IPS-20b (cell line): ENCODE measurements at regions not wholly inside any gene's neighbourhood (a gene's known extent, or its start where the extent isn't known, plus 50 kb on each side); places are given as distances from the start of the nearest gene placed in this dataset.
"Not testable (repeated sequence)": the region's sequence is repeated elsewhere in the genome, so short reads cannot be mapped to it uniquely, and the experiment has no call there.

Experiments
- H3K27ac ChIP-seq: one replicate; pipeline ENCODE4 v1.5.1; 2013; ENCODE audit warnings: low read length
- H3K27me3 ChIP-seq: 2 replicates; pipeline ENCODE4 v1.6.1; 2013; ENCODE audit warnings: mild to moderate bottlenecking, low read length, inconsistent platforms; ENCODE audit not compliant: insufficient read depth
- H3K36me3 ChIP-seq: 2 replicates; pipeline ENCODE4 v1.6.1; 2013; ENCODE audit warnings: low read depth, mild to moderate bottlenecking, inconsistent platforms, low read length, moderate library complexity; ENCODE audit not compliant: insufficient read depth
- H3K4me1 ChIP-seq: 2 replicates; pipeline ENCODE4 v1.6.1; 2013; ENCODE audit warnings: mild to moderate bottlenecking, control low read depth, inconsistent platforms, low read length, moderate library complexity; ENCODE audit not compliant: insufficient read depth
- H3K4me3 ChIP-seq: 2 replicates; pipeline ENCODE4 v1.5.1; 2013; ENCODE audit warnings: mild to moderate bottlenecking, low read length, inconsistent platforms
- H3K9ac ChIP-seq: 2 replicates; pipeline ENCODE4 v1.6.1; 2013; ENCODE audit warnings: low read depth, mild to moderate bottlenecking, inconsistent platforms, low read length, moderate library complexity
- H3K9me3 ChIP-seq: 2 replicates; pipeline ENCODE4 v1.6.1; 2013; ENCODE audit warnings: mild to moderate bottlenecking, low read depth, low read length, inconsistent platforms; ENCODE audit not compliant: insufficient read depth

- H3K36me3 ChIP-seq: no peaks in the 10 kb centered on the region
- H3K4me1 ChIP-seq: no peaks in the 10 kb centered on the region
- H3K9ac ChIP-seq: no peak overlapping the region
- peaks cover 7% of the 10 kb centered on the region for H3K9me3 ChIP-seq
- no peaks in the 10 kb centered on the region for H3K27me3 ChIP-seq
- H3K4me3 ChIP-seq: no peak overlapping the region
- H3K27ac ChIP-seq: no peak overlapping the region
These were observed 113.4 kb upstream of the DNAH14 start for GRCh38 chr1:224816062-224816461.

DNA sequence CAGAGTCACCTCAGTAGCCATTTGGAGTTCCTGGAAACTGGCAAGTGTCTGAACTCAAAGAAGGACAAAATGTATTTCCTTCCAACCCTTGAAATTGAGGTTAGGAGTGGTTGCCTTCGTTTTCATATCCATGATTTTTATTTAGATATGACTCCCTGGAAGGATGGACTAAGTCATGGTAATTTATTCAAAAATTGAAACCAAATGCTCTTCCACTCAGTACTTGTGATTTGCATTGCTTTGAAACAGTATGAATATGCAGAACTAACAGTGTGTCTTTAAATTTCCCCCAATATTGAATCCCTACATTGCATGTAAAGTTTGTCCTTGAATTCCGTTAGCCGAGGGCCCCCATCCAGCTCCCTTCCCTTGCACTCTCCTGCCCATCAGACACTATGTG, 112.1 kb upstream of the DNAH14 start:
- Histone ChIP-seq H3K4me3 (no peak overlapping the region), H3K36me3 (no peaks in the 10 kb centered on the region), H3K27ac (no peak overlapping the region), H3K27me3 (no peaks in the 10 kb centered on the region), H3K4me1 (no peaks in the 10 kb centered on the region), H3K9ac (no peak overlapping the region), H3K9me3 (peaks cover 20% of the 10 kb centered on the region)

DNA sequence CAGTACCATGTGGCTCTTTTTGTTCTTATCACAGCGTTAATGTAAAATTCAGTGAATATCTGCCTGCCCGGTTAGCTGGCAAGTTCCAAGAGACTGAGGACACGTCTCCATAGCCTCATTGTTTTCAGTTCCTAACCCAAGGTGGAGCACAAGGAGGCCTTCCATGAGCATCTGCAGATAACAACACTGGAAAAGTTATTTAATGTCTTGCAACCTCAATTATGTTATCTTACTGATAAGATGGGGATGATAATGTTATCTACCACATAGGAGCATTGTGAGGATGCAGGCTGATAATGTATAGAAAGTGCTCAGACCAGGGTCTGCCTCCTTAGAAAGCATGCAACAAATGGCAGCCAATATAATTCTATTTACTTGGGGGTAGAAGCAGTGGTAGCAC, 109.6 kb upstream of the DNAH14 start:
- Histone ChIP-seq H3K4me3 (no peak overlapping the region), H3K9me3 (peaks cover 22% of the 10 kb centered on the region), H3K36me3 (no peaks in the 10 kb centered on the region), H3K27ac (no peak overlapping the region), H3K9ac (no peak overlapping the region), H3K27me3 (no peaks in the 10 kb centered on the region), H3K4me1 (no peaks in the 10 kb centered on the region)

- Histone ChIP-seq H3K4me1 (no peaks in the 10 kb centered on the region), H3K36me3 (no peaks in the 10 kb centered on the region), H3K9ac (no peak overlapping the region), H3K27ac (no peak overlapping the region), H3K27me3 (no peaks in the 10 kb centered on the region), H3K9me3 (peaks cover 22% of the 10 kb centered on the region), H3K4me3 (no peak overlapping the region)
These were observed 109.1 kb upstream of the DNAH14 start for GRCh38 chr1:224820341-224820740.

DNA sequence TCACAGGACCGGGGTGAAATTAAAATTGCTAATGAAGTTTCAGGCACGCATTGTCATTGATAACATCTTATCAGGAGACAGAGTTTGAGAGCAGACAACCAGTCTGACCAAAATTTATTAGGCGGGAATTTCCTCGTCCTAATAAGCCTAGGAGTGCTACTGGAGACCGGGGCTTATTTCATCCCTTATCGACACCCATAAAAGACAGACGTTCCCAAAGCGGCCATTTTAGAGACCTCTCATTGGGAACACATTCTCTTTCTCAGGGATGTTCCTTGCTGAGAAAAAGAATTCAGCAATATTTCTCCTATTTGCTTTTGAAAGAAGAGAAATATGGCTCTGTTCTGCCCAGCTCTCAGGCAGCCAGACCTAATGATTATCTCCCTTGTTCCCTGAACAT, 107.7 kb upstream of the DNAH14 start:
- not testable (repeated sequence) for H3K9ac ChIP-seq, H3K27ac ChIP-seq, H3K4me1 ChIP-seq, H3K27me3 ChIP-seq, H3K36me3 ChIP-seq, H3K4me3 ChIP-seq
- H3K9me3 ChIP-seq: peaks cover 22% of the 10 kb centered on the region

DNA sequence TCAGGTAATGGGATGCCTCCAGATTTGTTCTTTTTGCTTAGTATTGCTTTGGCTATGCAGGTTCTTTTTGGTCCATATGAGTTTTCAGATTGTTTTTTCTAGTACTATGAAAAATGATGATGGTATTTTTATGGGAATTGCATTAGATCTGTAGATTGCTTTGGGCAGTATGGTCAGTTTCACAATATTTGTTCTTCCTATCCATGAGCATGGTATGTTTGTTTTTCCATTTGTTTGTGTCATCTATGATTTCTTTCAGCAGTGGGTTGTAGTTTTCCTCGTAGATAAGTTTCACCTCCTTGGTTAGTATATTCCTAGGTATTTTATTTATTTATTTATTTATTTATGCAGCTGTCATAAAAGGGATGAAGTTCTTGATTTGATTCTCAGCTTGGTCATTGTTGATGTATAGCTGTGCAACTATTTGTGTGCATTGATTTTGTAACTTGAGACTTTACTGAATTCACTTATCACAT, 103.9 kb upstream of the DNAH14 start:
- Histone ChIP-seq H3K36me3 (no peaks in the 10 kb centered on the region), H3K9ac (no peak overlapping the region), H3K4me3 (no peak overlapping the region), H3K9me3 (peaks cover 20% of the 10 kb centered on the region), H3K4me1 (no peaks in the 10 kb centered on the region), H3K27ac (no peak overlapping the region), H3K27me3 (no peaks in the 10 kb centered on the region)

DNA sequence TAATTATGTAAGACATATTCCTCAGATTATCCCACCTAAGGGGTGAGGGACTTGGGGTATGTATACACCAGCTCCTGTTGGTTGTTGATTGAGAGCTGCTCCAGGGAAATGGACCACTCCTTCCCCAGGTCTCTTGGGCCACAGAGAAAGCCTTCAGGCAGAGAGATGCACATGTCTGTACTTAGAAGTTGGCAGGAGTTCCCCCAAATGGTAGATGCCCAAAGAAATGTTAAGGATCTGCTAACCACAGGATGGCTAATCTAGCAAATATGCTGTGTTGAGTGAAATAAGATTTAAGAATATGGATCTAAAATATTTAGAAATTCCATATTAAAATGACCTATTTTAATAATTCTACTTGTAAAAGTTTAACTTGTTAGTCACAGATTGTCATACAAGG, 100.8 kb upstream of the DNAH14 start:
- no peaks in the 10 kb centered on the region for H3K36me3 ChIP-seq
- no peaks in the 10 kb centered on the region for H3K4me1 ChIP-seq
- no peaks in the 10 kb centered on the region for H3K27me3 ChIP-seq
- no peak overlapping the region for H3K4me3 ChIP-seq
- peaks cover 12% of the 10 kb centered on the region for H3K9me3 ChIP-seq
- H3K27ac ChIP-seq: no peak overlapping the region
- H3K9ac ChIP-seq: no peak overlapping the region

DNA sequence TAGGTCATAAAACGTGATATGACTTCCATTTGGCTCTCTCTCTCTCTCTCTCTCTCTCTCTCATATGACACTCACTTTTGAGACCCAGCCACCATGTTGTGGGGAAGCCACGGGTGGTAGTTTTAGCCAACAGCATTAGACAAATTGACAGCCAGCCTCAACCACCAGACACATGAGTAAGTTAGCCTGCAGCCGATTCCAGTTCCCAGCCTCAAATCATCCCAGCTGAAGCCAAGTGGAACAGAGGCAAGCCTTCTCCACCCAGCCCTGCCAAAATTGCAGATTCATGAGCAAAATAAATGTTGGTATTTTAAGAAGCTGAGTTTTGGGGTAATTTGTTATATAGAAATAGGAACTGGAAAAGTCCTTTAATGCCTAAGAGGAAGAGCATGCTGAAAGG, 98.0 kb upstream of the DNAH14 start:
- H3K36me3 ChIP-seq: no peaks in the 10 kb centered on the region
- H3K27me3 ChIP-seq: no peaks in the 10 kb centered on the region
- no peak overlapping the region for H3K9ac ChIP-seq
- H3K27ac ChIP-seq: no peak overlapping the region
- no peaks in the 10 kb centered on the region for H3K4me1 ChIP-seq
- H3K9me3 ChIP-seq: peaks cover 13% of the 10 kb centered on the region
- no peak overlapping the region for H3K4me3 ChIP-seq

GRCh38 chr1:224839648-224840300, 89.7 kb upstream of the DNAH14 start:
- not testable (repeated sequence) for H3K4me1 ChIP-seq, H3K9ac ChIP-seq, H3K36me3 ChIP-seq, H3K4me3 ChIP-seq, H3K27ac ChIP-seq, H3K27me3 ChIP-seq, H3K9me3 ChIP-seq

DNA sequence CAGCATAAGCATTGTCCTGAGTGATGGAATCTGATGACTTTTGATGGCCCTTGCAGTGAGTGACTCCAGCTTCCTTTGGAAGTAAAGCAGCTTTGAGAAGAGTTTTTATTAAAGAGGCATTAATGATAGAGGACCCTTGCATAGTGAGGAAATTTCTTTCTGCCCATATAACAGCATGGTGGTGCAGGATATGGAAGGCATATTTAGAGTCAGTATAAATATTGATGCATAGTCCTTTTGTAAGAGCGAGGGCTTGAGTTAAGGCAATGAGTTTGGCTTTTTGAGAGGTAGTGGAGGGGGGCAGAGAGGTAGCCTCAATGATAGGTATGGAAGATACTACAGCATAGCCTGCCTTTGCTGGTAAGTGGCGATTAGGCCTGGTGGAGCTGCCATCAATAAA, 87.7 kb upstream of the DNAH14 start:
- not testable (repeated sequence) for H3K27me3 ChIP-seq, H3K4me3 ChIP-seq, H3K9ac ChIP-seq, H3K36me3 ChIP-seq, H3K4me1 ChIP-seq, H3K27ac ChIP-seq
- peaks cover 14% of the 10 kb centered on the region for H3K9me3 ChIP-seq

DNA sequence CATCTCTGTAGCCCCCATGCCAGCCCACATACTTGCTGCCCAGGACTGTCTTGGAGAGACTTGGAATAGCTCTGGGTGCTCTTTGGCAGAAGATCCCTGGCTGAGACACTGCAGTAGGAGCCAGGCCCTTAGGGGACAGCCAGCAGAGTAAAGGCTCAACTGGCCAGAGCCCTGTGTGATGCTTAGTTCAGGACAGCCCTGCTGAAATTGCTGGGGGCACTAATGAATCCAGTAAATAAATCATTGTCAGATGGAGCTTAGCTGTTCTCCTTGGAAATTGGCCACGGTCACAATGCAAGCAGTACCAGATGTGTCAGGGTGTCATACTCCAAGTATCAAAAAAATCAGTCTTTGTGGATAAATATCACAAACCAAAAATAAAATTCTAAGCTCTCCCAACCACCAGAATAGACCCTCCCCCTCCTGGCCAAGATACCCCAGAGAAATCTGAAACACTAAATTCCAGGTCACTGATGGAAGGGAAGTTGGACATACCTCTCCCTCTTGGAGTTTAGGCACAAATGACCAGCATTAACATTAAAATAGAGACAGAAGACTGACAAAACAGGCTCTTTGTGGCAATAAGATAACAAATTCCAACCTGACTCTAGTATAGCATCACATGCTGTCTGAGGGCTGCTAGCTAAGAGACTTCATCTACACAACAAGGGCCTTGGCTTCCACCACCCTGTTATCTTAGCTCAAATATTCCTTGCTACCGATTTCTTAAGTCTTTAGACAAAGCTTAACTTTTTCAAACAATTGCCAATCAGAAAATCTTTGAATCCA, 83.2 kb upstream of the DNAH14 start:
- Histone ChIP-seq H3K4me3 (no peak overlapping the region), H3K4me1 (0 out of 2 replicates have a peak, but pooled peaks cover 3% of the 10 kb centered on the region), H3K36me3 (no peaks in the 10 kb centered on the region), H3K9me3 (peaks cover 16% of the 10 kb centered on the region), H3K9ac (no peak overlapping the region), H3K27me3 (no peaks in the 10 kb centered on the region), H3K27ac (no peak overlapping the region)

DNA sequence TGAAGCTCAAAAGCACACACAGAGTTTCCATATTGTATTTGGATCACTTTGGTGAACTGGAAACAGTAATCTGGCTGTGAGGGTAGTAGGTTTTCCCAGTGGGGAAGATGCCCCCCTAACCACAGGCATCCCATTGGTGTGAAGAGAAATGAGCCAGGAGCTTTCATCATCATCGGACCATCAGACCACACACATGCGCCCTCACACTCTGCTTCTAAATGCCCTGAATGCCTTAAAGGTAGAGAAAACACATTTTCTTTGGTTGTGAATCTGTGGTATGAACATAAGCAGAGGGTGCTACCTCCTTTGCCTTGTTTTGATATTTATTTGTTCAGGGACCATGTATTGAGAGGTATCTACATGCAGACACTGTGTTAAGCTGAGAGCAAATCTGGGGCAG, 79.0 kb upstream of the DNAH14 start:
- H3K9me3 ChIP-seq: peaks cover 9% of the 10 kb centered on the region; the same call in 1 of the 2 replicates
- no peak overlapping the region for H3K27ac ChIP-seq
- no peak overlapping the region for H3K4me3 ChIP-seq
- peaks cover 6% of the 10 kb centered on the region; the same call in 1 of the 2 replicates for H3K4me1 ChIP-seq
- H3K36me3 ChIP-seq: no peaks in the 10 kb centered on the region
- H3K9ac ChIP-seq: no peak overlapping the region
- H3K27me3 ChIP-seq: no peaks in the 10 kb centered on the region
